Small intestine (tissue), 7 donors: ENCODE measurements at regions not wholly inside any gene's neighbourhood (a gene's known extent, or its start where the extent isn't known, plus 50 kb on each side); places are given as distances from the start of the nearest gene placed in this dataset.

Experiments used
- DNase-seq, 2 donors: peaks; one replicate each; pipeline versions ENCODE4 v3.0.0 to v3.0.0-alpha.2; 2013
- FAIRE-seq: peaks from 2 replicates; lab custom pipeline; 2012; peaks lifted over from hg19 to GRCh38; lab: Jason Lieb, UNC
- H3K27ac ChIP-seq, 3 donors: one replicate each; pipeline ENCODE4 v1.5.1; 2013; ENCODE audit warnings: low read length in 2 of 3, mild to moderate bottlenecking in 2 of 3, control low read depth in 1 of 3, inconsistent platforms in 1 of 3, low read depth in 1 of 3, moderate library complexity in 1 of 3
- H3K27me3 ChIP-seq, 3 donors: one replicate each; pipeline ENCODE4 v1.6.1; 2013; ENCODE audit warnings: low read length in 3 of 3, inconsistent platforms in 1 of 3; ENCODE audit not compliant: control insufficient read depth in 3 of 3, insufficient read depth in 3 of 3
- H3K36me3 ChIP-seq, 3 donors: one replicate each; pipeline ENCODE4 v1.6.1; 2013; ENCODE audit warnings: low read length in 3 of 3, inconsistent platforms in 1 of 3, low read depth in 1 of 3, mild to moderate bottlenecking in 1 of 3, moderate library complexity in 1 of 3; ENCODE audit not compliant: control insufficient read depth in 3 of 3, insufficient read depth in 2 of 3
- H3K4me1 ChIP-seq, 3 donors: one replicate each; pipeline ENCODE4 v1.6.1; 2013; ENCODE audit warnings: low read length in 2 of 3, inconsistent platforms in 1 of 3, low read depth in 1 of 3, mild to moderate bottlenecking in 1 of 3, moderate library complexity in 1 of 3; ENCODE audit not compliant: control insufficient read depth in 3 of 3, insufficient read depth in 2 of 3
- H3K4me3 ChIP-seq, 3 donors: one replicate each; pipeline ENCODE4 v1.5.1; 2013; ENCODE audit warnings: low read length in 3 of 3, control low read depth in 1 of 3, inconsistent platforms in 1 of 3, low read depth in 1 of 3, mild to moderate bottlenecking in 1 of 3, moderate library complexity in 1 of 3
- H3K9me3 ChIP-seq, 2 donors: one replicate each; pipeline ENCODE4 v1.6.1; 2013; ENCODE audit warnings: low read depth in 1 of 2, low read length in 1 of 2; ENCODE audit not compliant: control insufficient read depth in 2 of 2, insufficient read depth in 1 of 2
- WGBS, 3 donors: extraction: QIAGEN DNeasy Blood & Tissue Kit; methylation state at CpG; one replicate each; pipeline ENCODE4 v1.1.7; 2013; 5-methylcytosine and 5-hydroxymethylcytosine counted together
- donor health status: healthy with polysubstance abuse.
- donor health status: control.
- donor health status: control.
- donor health status: Bipolar disorder and iron deficiency.
- donor health status: healthy.

GRCh38 chr9:118268046-118268445 lies 563.8 kb downstream of the TLR4 start:
- no peaks in the 10 kb centered on the region for H3K4me1 ChIP-seq
- no peak overlapping the region for H3K27ac ChIP-seq
- no peaks in the 10 kb centered on the region for H3K36me3 ChIP-seq
- 77 to 81% (median 78%) methylated on average over 6 of the region's 6 CpGs for WGBS, 3 donors
- H3K4me3 ChIP-seq = no peak overlapping the region
- no peak for DNase-seq
- H3K9me3 ChIP-seq = no peaks in the 10 kb centered on the region
- no peaks in the 10 kb centered on the region for H3K27me3 ChIP-seq
- no peak for FAIRE-seq

- no peaks in the 10 kb centered on the region for H3K9me3 ChIP-seq
- no peak overlapping the region for H3K27ac ChIP-seq
- no peak for FAIRE-seq
- no peaks in the 10 kb centered on the region for H3K36me3 ChIP-seq
- no peaks in the 10 kb centered on the region for H3K4me1 ChIP-seq
- no peak overlapping the region for H3K4me3 ChIP-seq
- no peak for DNase-seq
- 62 to 78% (median 76%) methylated on average over 3 of the region's 3 CpGs for WGBS, 3 donors
- H3K27me3 ChIP-seq = no peaks in the 10 kb centered on the region
Measured at GRCh38 chr9:118269623-118270022, 565.4 kb downstream of the TLR4 start.

GRCh38 chr9:118271331-118271730 lies 567.1 kb downstream of the TLR4 start:
- 56 to 67% (median 60%) methylated on average over 3 of the region's 3 CpGs for whole genome bisulfite sequencing, 3 donors
- H3K27me3 ChIP-seq = no peaks in the 10 kb centered on the region
- DNase-seq (no peak), FAIRE-seq (no peak)
- H3K4me3 ChIP-seq = no peak overlapping the region
- no peaks in the 10 kb centered on the region for H3K9me3 ChIP-seq
- H3K4me1 ChIP-seq = no peaks in the 10 kb centered on the region
- H3K27ac ChIP-seq = no peak overlapping the region
- H3K36me3 ChIP-seq = no peaks in the 10 kb centered on the region

- H3K9me3 ChIP-seq = no peaks in the 10 kb centered on the region
- H3K27ac ChIP-seq = no peak overlapping the region
- no peaks in the 10 kb centered on the region for H3K27me3 ChIP-seq
- H3K36me3 ChIP-seq = no peaks in the 10 kb centered on the region
- 77 to 89% (median 83%) methylated on average over 1 of the region's 1 CpG for WGBS, 3 donors
- H3K4me1 ChIP-seq = no peaks in the 10 kb centered on the region
- DNase-seq (no peak), FAIRE-seq (no peak)
- H3K4me3 ChIP-seq = no peak overlapping the region
Measured at GRCh38 chr9:118271936-118272335, 567.7 kb downstream of the TLR4 start.

GRCh38 chr9:118273048-118273447 lies 568.8 kb downstream of the TLR4 start:
- no peak overlapping the region for H3K27ac ChIP-seq
- DNase-seq (peak in 1 of 2 donors; percentile 42), FAIRE-seq (no peak)
- H3K9me3 ChIP-seq = no peaks in the 10 kb centered on the region
- H3K4me1 ChIP-seq = no peaks in the 10 kb centered on the region
- H3K36me3 ChIP-seq = no peaks in the 10 kb centered on the region
- no peaks in the 10 kb centered on the region for H3K27me3 ChIP-seq
- no peak overlapping the region for H3K4me3 ChIP-seq

GRCh38 chr9:118276784-118277183 lies 572.6 kb downstream of the TLR4 start:
- H3K27me3 ChIP-seq = no peaks in the 10 kb centered on the region

GRCh38 chr9:118281772-118282171 lies 577.6 kb downstream of the TLR4 start:
- 47 to 65% (median 58%) methylated on average over 3 of the region's 3 CpGs for whole genome bisulfite sequencing, 3 donors
- no peak overlapping the region for H3K4me3 ChIP-seq
- no peaks in the 10 kb centered on the region for H3K9me3 ChIP-seq
- H3K27ac ChIP-seq = no peak overlapping the region
- DNase-seq (no peak), FAIRE-seq (no peak)
- H3K36me3 ChIP-seq = no peaks in the 10 kb centered on the region
- H3K4me1 ChIP-seq = no peaks in the 10 kb centered on the region
- no peaks in the 10 kb centered on the region for H3K27me3 ChIP-seq

More at GRCh38 chr9:118276784-118277183, 572.6 kb downstream of the TLR4 start:
- H3K36me3 ChIP-seq = no peaks in the 10 kb centered on the region
- peak in 1 of 2 donors; percentile 11 for DNase-seq
- no peak overlapping the region for H3K27ac ChIP-seq
- no peak overlapping the region for H3K4me3 ChIP-seq
- WGBS, 3 donors = 75 to 79% (median 79%) methylated on average over 6 of the region's 6 CpGs
- no peaks in the 10 kb centered on the region for H3K9me3 ChIP-seq
- no peak for FAIRE-seq
- H3K4me1 ChIP-seq = no peaks in the 10 kb centered on the region

GRCh38 chr9:118283488-118283887 lies 579.3 kb downstream of the TLR4 start:
- no peaks in the 10 kb centered on the region for H3K9me3 ChIP-seq
- no peaks in the 10 kb centered on the region for H3K36me3 ChIP-seq
- no peak for DNase-seq
- no peak overlapping the region for H3K4me3 ChIP-seq
- no peak overlapping the region for H3K27ac ChIP-seq
- H3K27me3 ChIP-seq = no peaks in the 10 kb centered on the region
- H3K4me1 ChIP-seq = no peaks in the 10 kb centered on the region
- no peak for FAIRE-seq

- WGBS, 3 donors = 56 to 73% (median 61%) methylated on average over 3 of the region's 3 CpGs
- Histone ChIP-seq H3K4me1 (no peaks in the 10 kb centered on the region), H3K27ac (no peak overlapping the region), H3K36me3 (no peaks in the 10 kb centered on the region), H3K9me3 (no peaks in the 10 kb centered on the region), H3K27me3 (no peaks in the 10 kb centered on the region), H3K4me3 (no peak overlapping the region)
- no peak for FAIRE-seq
- no peak for DNase-seq
Measured at GRCh38 chr9:118290116-118290515, 585.9 kb downstream of the TLR4 start.
